ENCODE measurements at regions not wholly inside any gene's neighbourhood (a gene's known extent, or its start where the extent isn't known, plus 50 kb on each side); places are given as distances from the start of the nearest gene placed in this dataset.
"Not testable (repeated sequence)": the region's sequence is repeated elsewhere in the genome, so short reads cannot be mapped to it uniquely, and the experiment has no call there.

DNA sequence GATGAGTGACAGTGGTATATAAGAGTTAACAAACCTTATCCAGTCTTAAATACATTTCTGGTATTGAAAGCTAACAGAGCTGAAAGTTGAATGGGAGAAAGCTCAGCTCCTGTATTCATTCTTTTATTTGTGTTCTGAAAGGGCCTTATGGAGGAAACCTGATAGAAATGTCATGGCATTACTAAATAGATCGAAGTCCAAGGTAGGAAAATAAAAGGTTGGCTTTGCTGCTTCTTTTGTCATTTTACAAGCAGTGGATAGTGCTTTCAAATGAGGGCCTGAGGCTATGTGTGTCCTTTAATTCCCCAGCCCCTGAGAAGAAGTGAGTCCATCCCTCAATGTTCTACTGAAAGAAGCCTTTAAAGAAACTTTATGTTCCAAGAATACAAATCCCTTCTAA lies 974.3 kb upstream of the INTU start:
- Histone ChIP-seq H3K27me3 (no peaks in the 10 kb centered on the region), H3K36me3 (no peaks in the 10 kb centered on the region), H3K4me3 (no peak overlapping the region), H3K27ac (no peak overlapping the region), H3K9me3 (no peaks in the 10 kb centered on the region), H3K4me1 (no peaks in the 10 kb centered on the region)
- intact Hi-C loops (cut with DNase I; ENCODE audit: low total_unique reads) = no loop called here
- no peak for DNase-seq
- TF ChIP-seq, protein P1, sequence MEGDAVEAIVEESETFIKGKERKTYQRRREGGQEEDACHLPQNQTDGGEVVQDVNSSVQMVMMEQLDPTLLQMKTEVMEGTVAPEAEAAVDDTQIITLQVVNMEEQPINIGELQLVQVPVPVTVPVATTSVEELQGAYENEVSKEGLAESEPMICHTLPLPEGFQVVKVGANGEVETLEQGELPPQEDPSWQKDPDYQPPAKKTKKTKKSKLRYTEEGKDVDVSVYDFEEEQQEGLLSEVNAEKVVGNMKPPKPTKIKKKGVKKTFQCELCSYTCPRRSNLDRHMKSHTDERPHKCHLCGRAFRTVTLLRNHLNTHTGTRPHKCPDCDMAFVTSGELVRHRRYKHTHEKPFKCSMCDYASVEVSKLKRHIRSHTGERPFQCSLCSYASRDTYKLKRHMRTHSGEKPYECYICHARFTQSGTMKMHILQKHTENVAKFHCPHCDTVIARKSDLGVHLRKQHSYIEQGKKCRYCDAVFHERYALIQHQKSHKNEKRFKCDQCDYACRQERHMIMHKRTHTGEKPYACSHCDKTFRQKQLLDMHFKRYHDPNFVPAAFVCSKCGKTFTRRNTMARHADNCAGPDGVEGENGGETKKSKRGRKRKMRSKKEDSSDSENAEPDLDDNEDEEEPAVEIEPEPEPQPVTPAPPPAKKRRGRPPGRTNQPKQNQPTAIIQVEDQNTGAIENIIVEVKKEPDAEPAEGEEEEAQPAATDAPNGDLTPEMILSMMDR (IDR thresholded peaks at IDR 0.05) = no peak

DNA sequence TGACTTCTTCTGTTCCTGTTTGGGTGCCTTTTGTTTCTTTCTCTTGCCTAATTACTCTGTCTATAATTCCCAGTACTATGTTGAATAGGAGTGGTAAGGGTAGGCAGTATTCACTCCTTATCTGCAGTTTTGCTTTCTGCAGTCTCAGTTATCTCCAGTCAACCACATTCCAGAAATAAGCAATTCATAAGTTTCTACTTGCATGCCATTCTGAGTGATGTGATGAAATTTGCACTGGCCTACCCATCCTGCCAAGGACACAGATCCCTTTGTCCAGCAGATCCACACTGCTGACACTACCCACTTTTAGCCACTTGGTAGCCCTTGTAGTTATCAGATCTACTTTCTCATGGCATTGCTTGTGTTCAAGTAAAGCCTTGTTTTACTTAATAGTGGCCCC lies 971.6 kb upstream of the INTU start:
- DNase-seq = no peak
- H3K9me3 ChIP-seq = no peaks in the 10 kb centered on the region
- no peaks in the 10 kb centered on the region for H3K36me3 ChIP-seq
- no peaks in the 10 kb centered on the region for H3K27me3 ChIP-seq
- no peak overlapping the region for H3K27ac ChIP-seq
- H3K4me1 ChIP-seq = no peaks in the 10 kb centered on the region
- no peak overlapping the region for H3K4me3 ChIP-seq
- intact Hi-C loops (cut with DNase I; ENCODE audit: low total_unique reads) = no loop called here
- TF ChIP-seq, protein P1 (IDR thresholded peaks at IDR 0.05) = no peak

DNA sequence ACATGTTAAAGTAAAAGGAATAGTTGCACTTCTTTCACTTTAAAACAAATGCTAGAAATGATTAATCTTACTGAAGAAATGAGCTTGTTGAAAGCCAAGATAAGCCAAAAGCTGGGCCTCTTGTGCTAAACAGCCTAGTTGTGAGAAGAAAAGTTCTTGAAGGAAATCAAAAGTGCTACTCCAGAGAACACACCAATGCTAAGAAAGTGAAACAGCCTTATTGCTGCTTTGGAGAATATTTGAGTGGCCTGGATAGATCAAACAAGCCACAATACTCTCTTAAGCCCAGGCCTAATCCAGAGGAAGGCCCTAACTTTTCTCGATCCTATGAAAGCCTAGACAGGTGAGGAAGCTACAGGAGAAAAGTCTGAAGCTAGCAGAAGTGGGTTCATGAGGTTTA lies 967.9 kb upstream of the INTU start:
- no peaks in the 10 kb centered on the region for H3K4me1 ChIP-seq
- H3K27ac ChIP-seq = no peak overlapping the region
- H3K27me3 ChIP-seq = no peaks in the 10 kb centered on the region
- TF ChIP-seq, protein P1 (IDR thresholded peaks at IDR 0.05) = no peak
- no peaks in the 10 kb centered on the region for H3K36me3 ChIP-seq
- no peak for DNase-seq
- H3K4me3 ChIP-seq = no peak overlapping the region
- H3K9me3 ChIP-seq = no peaks in the 10 kb centered on the region
- intact Hi-C loops (cut with DNase I; ENCODE audit: low total_unique reads) = no loop called here

DNA sequence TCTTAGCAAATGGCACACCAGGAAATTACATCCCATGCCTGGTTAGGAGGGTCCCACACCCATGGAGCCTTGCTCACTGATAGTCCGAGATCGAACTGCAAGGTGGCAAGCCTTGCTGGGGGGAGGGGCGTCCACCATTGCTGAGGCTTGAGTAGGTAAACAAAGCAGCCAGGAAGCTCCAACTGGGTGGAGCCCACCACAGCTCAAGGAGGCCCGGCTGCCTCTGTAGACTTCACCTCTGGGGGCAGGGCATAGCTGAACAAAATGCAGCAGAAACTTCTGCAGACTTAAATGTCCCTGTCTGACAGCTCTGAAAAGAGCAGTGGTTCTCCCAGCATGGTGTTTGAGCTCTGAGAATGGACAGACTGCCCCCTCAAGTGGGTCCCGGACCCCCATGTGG lies 962.7 kb upstream of the INTU start:
- intact Hi-C loops (cut with DNase I; ENCODE audit: low total_unique reads); H3K27ac ChIP-seq; H3K27me3 ChIP-seq; H3K4me3 ChIP-seq; DNase-seq; H3K4me1 ChIP-seq; H3K36me3 ChIP-seq; H3K9me3 ChIP-seq: not testable (repeated sequence)

DNA sequence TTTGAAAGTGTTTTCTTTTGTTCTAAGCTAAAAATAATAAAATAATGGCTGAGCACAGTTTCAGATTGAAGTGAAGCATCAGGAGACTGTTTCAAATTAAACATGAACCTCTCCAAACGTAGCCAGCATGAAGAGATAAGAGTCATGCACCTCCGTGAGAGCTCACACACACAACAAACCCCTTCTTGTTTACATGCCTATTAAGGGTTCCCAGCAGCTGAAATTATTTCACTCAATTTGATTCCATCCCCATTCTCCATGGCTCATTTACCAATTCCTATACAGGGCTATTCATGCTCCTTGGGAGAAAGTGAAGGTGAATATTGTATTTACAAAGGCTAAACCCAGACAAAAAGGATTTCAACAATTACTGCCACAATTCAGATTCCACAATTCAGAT lies 954.1 kb upstream of the INTU start:
- intact Hi-C loops (cut with DNase I; ENCODE audit: low total_unique reads) = no loop called here

DNA sequence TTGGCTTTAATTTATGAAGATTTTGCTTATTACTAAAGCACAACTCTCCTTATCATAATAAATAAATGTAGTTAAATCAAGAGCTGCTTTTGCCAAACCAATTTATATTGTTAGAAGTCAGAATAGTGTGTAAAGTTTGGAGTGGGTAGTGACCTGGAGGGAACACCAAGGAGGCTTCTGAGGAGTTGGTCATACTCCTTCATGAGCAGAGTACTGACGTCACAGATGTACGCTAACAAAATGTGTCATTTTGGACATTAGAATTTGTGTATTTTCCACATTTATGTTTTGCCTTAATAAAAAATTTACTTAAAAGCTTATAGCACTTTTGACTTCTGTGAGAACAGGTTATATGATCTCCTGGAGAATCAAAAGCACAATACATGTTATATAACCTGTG lies 953.5 kb upstream of the INTU start:
- TF ChIP-seq, protein P1 (IDR thresholded peaks at IDR 0.05) = no peak
- Histone ChIP-seq H3K9me3 (no peaks in the 10 kb centered on the region), H3K27ac (no peak overlapping the region), H3K4me3 (no peak overlapping the region), H3K36me3 (no peaks in the 10 kb centered on the region), H3K27me3 (no peaks in the 10 kb centered on the region), H3K4me1 (no peaks in the 10 kb centered on the region)
- intact Hi-C loops (cut with DNase I; ENCODE audit: low total_unique reads) = no loop called here
- DNase-seq = no peak

More for the DNA sequence above, 954.1 kb upstream of the INTU start:
- TF ChIP-seq, protein P1 (IDR thresholded peaks at IDR 0.05) = no peak
- Histone ChIP-seq H3K36me3 (no peaks in the 10 kb centered on the region), H3K27me3 (no peaks in the 10 kb centered on the region), H3K9me3 (no peaks in the 10 kb centered on the region), H3K27ac (no peak overlapping the region), H3K4me3 (no peak overlapping the region), H3K4me1 (no peaks in the 10 kb centered on the region)
- DNase-seq = no peak
